Calu3 (cell line): ENCODE measurements at regions not wholly inside any gene's neighbourhood (a gene's known extent, or its start where the extent isn't known, plus 50 kb on each side); places are given as distances from the start of the nearest gene placed in this dataset.
"Not testable (repeated sequence)": the region's sequence is repeated elsewhere in the genome, so short reads cannot be mapped to it uniquely, and the experiment has no call there.

Experiments
- BruUV-seq: library from RNA; stranded (reverse); fragments of 400-500 nt; replicated peaks from 2 replicates; lab custom pipeline; 2021; lab: Mats Ljungman, UMichigan
- CTCF ChIA-PET: fragments of 300-600 bp; sonication (Branson Sonifier 250); formaldehyde crosslinking; loops from one replicate; lab custom pipeline; 2022; ENCODE audit warnings: antibody characterized with exemption; lab: Charles Lee
- DNase-seq: peaks from one replicate; pipeline ENCODE4 v3.0.0; 2022
- H3K27ac Mint-ChIP-seq: one replicate; pipeline ENCODE4 v1.8.0; 2022; ENCODE audit warnings: mixed read lengths; ENCODE audit not compliant: unreplicated experiment
- H3K27me3 Mint-ChIP-seq: one replicate; pipeline ENCODE4 v1.8.0; 2022; ENCODE audit warnings: mixed read lengths; ENCODE audit not compliant: unreplicated experiment
- H3K36me3 Mint-ChIP-seq: one replicate; pipeline ENCODE4 v1.8.0; 2022; ENCODE audit warnings: mild to moderate bottlenecking, moderate library complexity, mixed read lengths; ENCODE audit not compliant: insufficient read depth, unreplicated experiment
- H3K4me1 Mint-ChIP-seq: one replicate; pipeline ENCODE4 v1.8.0; 2022; ENCODE audit warnings: mild to moderate bottlenecking, low read depth, mixed read lengths; ENCODE audit not compliant: unreplicated experiment
- H3K4me3 Mint-ChIP-seq: one replicate; pipeline ENCODE4 v1.8.0; 2022; ENCODE audit warnings: mild to moderate bottlenecking, low read depth, moderate library complexity, mixed read lengths; ENCODE audit not compliant: unreplicated experiment
- H3K9me3 Mint-ChIP-seq: one replicate; pipeline ENCODE4 v1.8.0; 2022; ENCODE audit warnings: low read depth, mixed read lengths; ENCODE audit not compliant: unreplicated experiment
- CTCF ChIP-seq: fragments of 200-600 bp; IDR thresholded peaks from one replicate; pipeline ENCODE4 v1.8.0; 2022; ENCODE audit warnings: antibody characterized with exemption; ENCODE audit not compliant: unreplicated experiment
- intact Hi-C: fragments of 100-400 bp; cut with micrococcal nuclease; formaldehyde crosslinking; loops from one replicate; pipeline ENCODE4 v1.10.0; 2022; ENCODE audit not compliant: unreplicated experiment

- H3K9me3 Mint-ChIP-seq: no peaks in the 10 kb centered on the region
- no peak overlapping the region for H3K27ac Mint-ChIP-seq
- H3K27me3 Mint-ChIP-seq: no peaks in the 10 kb centered on the region
- H3K4me1 Mint-ChIP-seq: no peaks in the 10 kb centered on the region
- DNase-seq: no peak
- intact Hi-C loops: no loop called here
- BruUV-seq: no TSS peak
- no peak overlapping the region for H3K4me3 Mint-ChIP-seq
- H3K36me3 Mint-ChIP-seq: no peaks in the 10 kb centered on the region
- CTCF ChIA-PET: no interaction called here
- TF ChIP-seq CTCF: no peak
These were observed 825.0 kb upstream of the GBE1 start for GRCh38 chr3:82586414-82586813.

GRCh38 chr3:82586002-82586401 lies 824.6 kb upstream of the GBE1 start:
- CTCF ChIA-PET, H3K27me3 Mint-ChIP-seq, H3K9me3 Mint-ChIP-seq, H3K4me1 Mint-ChIP-seq, BruUV-seq, DNase-seq, H3K36me3 Mint-ChIP-seq, H3K4me3 Mint-ChIP-seq, intact Hi-C loops, H3K27ac Mint-ChIP-seq: not testable (repeated sequence)

- H3K4me3 Mint-ChIP-seq, BruUV-seq, H3K9me3 Mint-ChIP-seq, H3K27me3 Mint-ChIP-seq, CTCF ChIA-PET, H3K27ac Mint-ChIP-seq, H3K36me3 Mint-ChIP-seq, H3K4me1 Mint-ChIP-seq, DNase-seq, intact Hi-C loops: not testable (repeated sequence)
These were observed 824.1 kb upstream of the GBE1 start for GRCh38 chr3:82585591-82585990.

GRCh38 chr3:82584861-82585260 lies 823.4 kb upstream of the GBE1 start:
- CTCF ChIA-PET, H3K9me3 Mint-ChIP-seq, H3K4me1 Mint-ChIP-seq, H3K27me3 Mint-ChIP-seq, DNase-seq, BruUV-seq, H3K36me3 Mint-ChIP-seq, H3K4me3 Mint-ChIP-seq, intact Hi-C loops, H3K27ac Mint-ChIP-seq: not testable (repeated sequence)

GRCh38 chr3:82584415-82584814 lies 823.0 kb upstream of the GBE1 start:
- not testable (repeated sequence) for BruUV-seq, H3K36me3 Mint-ChIP-seq, H3K27me3 Mint-ChIP-seq

GRCh38 chr3:82581350-82581749 lies 819.9 kb upstream of the GBE1 start:
- DNase-seq: no peak
- H3K9me3 Mint-ChIP-seq: no peaks in the 10 kb centered on the region
- no peak for TF ChIP-seq CTCF
- no peaks in the 10 kb centered on the region for H3K27me3 Mint-ChIP-seq
- CTCF ChIA-PET: no interaction called here
- no peaks in the 10 kb centered on the region for H3K4me1 Mint-ChIP-seq
- H3K27ac Mint-ChIP-seq: no peak overlapping the region
- BruUV-seq: no TSS peak
- H3K36me3 Mint-ChIP-seq: no peaks in the 10 kb centered on the region
- no peak overlapping the region for H3K4me3 Mint-ChIP-seq
- intact Hi-C loops: no loop called here

More at GRCh38 chr3:82584415-82584814, 823.0 kb upstream of the GBE1 start:
- H3K9me3 Mint-ChIP-seq, H3K4me1 Mint-ChIP-seq, DNase-seq, intact Hi-C loops, H3K4me3 Mint-ChIP-seq, H3K27ac Mint-ChIP-seq, CTCF ChIA-PET: not testable (repeated sequence)
